ENCODE measurements at regions not wholly inside any gene's neighbourhood (a gene's known extent, or its start where the extent isn't known, plus 50 kb on each side); places are given as distances from the start of the nearest gene placed in this dataset.

- H3K9me3 Mint-ChIP-seq (ENCODE audit: unreplicated experiment), result no peaks in the 10 kb centered on the region
- peaks cover 3% of the 10 kb centered on the region for H3K4me1 Mint-ChIP-seq (ENCODE audit: unreplicated experiment)
- DNase-seq (ENCODE audit: low spot score), result no peak
- no peak for TF ChIP-seq CTCF (IDR thresholded peaks at IDR 0.05; ENCODE audit: unreplicated experiment)
- no peaks in the 10 kb centered on the region for H3K27me3 Mint-ChIP-seq (ENCODE audit: unreplicated experiment)
- H3K4me3 Mint-ChIP-seq (ENCODE audit: unreplicated experiment), result no peak overlapping the region
- no peak overlapping the region for H3K27ac Mint-ChIP-seq (ENCODE audit: unreplicated experiment)
- no peaks in the 10 kb centered on the region for H3K36me3 Mint-ChIP-seq (ENCODE audit: low read depth, unreplicated experiment)
These were observed 377.8 kb downstream of the UTRN start for GRCh38 chr6:144662812-144663365.

DNA sequence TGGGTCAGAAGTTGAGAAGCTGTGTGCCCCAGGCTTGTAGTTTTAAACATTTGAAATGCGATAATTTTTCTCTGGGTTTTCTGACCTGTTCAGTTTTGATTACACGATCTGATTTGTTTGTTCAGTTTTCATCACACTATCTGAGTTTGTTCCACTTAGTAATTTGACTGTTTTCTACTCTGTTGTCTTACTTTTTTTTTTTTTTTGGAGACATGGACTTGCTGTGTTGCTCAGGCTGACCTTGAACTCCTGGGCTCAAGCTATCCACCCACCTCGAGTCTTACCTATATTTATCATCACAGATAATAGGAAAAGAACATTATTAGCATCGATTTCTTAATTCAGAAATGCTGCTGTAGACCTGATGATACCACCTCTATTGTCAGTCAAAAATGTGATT is 379.1 kb downstream of the UTRN start:
- no peak for TF ChIP-seq CTCF (IDR thresholded peaks at IDR 0.05; ENCODE audit: unreplicated experiment)
- no peak overlapping the region for H3K4me3 Mint-ChIP-seq (ENCODE audit: unreplicated experiment)
- H3K27ac Mint-ChIP-seq (ENCODE audit: unreplicated experiment), result no peak overlapping the region
- no peaks in the 10 kb centered on the region for H3K36me3 Mint-ChIP-seq (ENCODE audit: low read depth, unreplicated experiment)
- H3K4me1 Mint-ChIP-seq (ENCODE audit: unreplicated experiment), result peaks cover 3% of the 10 kb centered on the region
- no peaks in the 10 kb centered on the region for H3K27me3 Mint-ChIP-seq (ENCODE audit: unreplicated experiment)
- no peak for DNase-seq (ENCODE audit: low spot score)
- H3K9me3 Mint-ChIP-seq (ENCODE audit: unreplicated experiment), result no peaks in the 10 kb centered on the region

DNA sequence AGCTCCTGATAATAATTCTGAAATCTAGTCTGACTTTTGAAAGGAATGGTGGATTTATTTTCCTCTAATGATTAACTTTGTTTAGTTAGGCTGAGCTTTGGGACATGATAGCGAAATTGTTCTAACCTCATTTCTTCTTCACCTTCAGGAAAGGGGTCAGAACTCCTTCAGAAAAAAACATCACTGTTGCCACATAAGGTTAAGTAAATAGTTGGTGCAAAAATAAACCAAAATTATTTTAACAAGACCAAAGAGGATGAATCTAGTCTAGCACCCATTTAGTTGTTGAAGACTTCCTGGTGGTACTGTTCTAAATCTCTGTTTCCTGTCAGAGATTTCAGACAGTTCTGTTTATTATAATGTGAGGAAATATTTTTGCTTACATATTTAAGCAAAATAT is 379.8 kb downstream of the UTRN start:
- Mint-ChIP-seq H3K27me3 (ENCODE audit: unreplicated experiment) (no peaks in the 10 kb centered on the region), H3K4me3 (ENCODE audit: unreplicated experiment) (no peak overlapping the region), H3K36me3 (ENCODE audit: low read depth, unreplicated experiment) (no peaks in the 10 kb centered on the region), H3K9me3 (ENCODE audit: unreplicated experiment) (no peaks in the 10 kb centered on the region), H3K4me1 (ENCODE audit: unreplicated experiment) (no peaks in the 10 kb centered on the region), H3K27ac (ENCODE audit: unreplicated experiment) (no peak overlapping the region)
- DNase-seq (ENCODE audit: low spot score), result no peak
- TF ChIP-seq CTCF (IDR thresholded peaks at IDR 0.05; ENCODE audit: unreplicated experiment), result no peak

DNA sequence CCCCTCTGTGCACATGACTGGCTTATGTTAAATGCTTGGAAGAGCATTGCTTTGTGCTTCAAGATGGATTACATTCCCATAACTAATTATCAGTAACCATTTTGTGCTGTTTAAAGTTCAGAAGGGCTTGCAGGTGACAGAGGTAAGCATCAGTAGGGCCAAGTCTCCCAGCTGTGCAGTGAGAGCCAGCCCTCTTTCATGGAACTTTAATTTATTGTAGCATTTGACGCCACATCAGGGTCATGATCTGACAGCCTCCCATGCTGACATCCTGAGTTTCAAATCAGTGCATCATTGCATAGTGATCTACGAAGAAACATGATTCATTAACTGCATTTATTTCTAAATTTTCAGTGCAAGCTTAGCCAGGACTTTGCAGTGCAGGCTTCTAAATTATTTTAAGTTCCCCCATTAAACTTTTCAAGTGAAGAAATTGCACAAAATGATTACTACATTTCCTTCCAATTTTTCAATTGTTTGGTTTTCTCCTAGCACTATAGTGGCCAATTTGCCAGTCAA is 380.9 kb downstream of the UTRN start:
- H3K27me3 Mint-ChIP-seq (ENCODE audit: unreplicated experiment), result no peaks in the 10 kb centered on the region
- no peaks in the 10 kb centered on the region for H3K36me3 Mint-ChIP-seq (ENCODE audit: low read depth, unreplicated experiment)
- no peak overlapping the region for H3K4me3 Mint-ChIP-seq (ENCODE audit: unreplicated experiment)
- no peak for DNase-seq (ENCODE audit: low spot score)
- no peaks in the 10 kb centered on the region for H3K4me1 Mint-ChIP-seq (ENCODE audit: unreplicated experiment)
- no peaks in the 10 kb centered on the region for H3K9me3 Mint-ChIP-seq (ENCODE audit: unreplicated experiment)
- H3K27ac Mint-ChIP-seq (ENCODE audit: unreplicated experiment), result no peak overlapping the region
- no peak for TF ChIP-seq CTCF (IDR thresholded peaks at IDR 0.05; ENCODE audit: unreplicated experiment)

DNA sequence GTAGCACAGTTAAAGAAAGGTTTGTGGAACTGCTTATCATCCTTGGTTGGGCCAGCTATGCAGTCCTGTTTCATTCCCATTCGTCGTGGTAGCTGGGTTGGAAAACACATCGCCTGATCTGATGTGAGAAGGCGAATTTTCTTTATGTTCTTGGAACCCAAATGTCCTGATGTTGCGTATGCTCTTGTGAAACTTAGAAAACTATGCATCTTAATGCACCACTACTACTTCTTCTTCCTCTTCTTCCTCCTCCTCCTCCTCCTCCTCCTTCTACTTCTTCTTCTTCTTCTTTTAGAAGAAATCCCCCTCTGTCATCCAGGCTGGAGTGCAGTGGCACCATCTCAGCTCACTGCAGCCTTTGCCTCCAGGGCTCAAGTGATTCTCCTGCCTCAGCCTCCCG is 381.6 kb downstream of the UTRN start:
- H3K4me3 Mint-ChIP-seq (ENCODE audit: unreplicated experiment), result no peak overlapping the region
- H3K4me1 Mint-ChIP-seq (ENCODE audit: unreplicated experiment), result no peaks in the 10 kb centered on the region
- H3K27me3 Mint-ChIP-seq (ENCODE audit: unreplicated experiment), result no peaks in the 10 kb centered on the region
- H3K9me3 Mint-ChIP-seq (ENCODE audit: unreplicated experiment), result no peaks in the 10 kb centered on the region
- TF ChIP-seq CTCF (IDR thresholded peaks at IDR 0.05; ENCODE audit: unreplicated experiment), result no peak
- H3K27ac Mint-ChIP-seq (ENCODE audit: unreplicated experiment), result no peak overlapping the region
- H3K36me3 Mint-ChIP-seq (ENCODE audit: low read depth, unreplicated experiment), result no peaks in the 10 kb centered on the region
- no peak for DNase-seq (ENCODE audit: low spot score)

All from endothelial cell (in vitro differentiated cells).